Loucy (cell line): ENCODE measurements at regions not wholly inside any gene's neighbourhood (a gene's known extent, or its start where the extent isn't known, plus 50 kb on each side); places are given as distances from the start of the nearest gene placed in this dataset.
"Not testable (repeated sequence)": the region's sequence is repeated elsewhere in the genome, so short reads cannot be mapped to it uniquely, and the experiment has no call there.

Experiments used
- H2AFZ ChIP-seq: fragments of 200-600 bp; sonication (generic); 2 replicates; pipeline ENCODE4 v1.6.0; 2016; ENCODE audit warnings: antibody characterized with exemption, mild to moderate bottlenecking, low read length, moderate library complexity
- H3F3A ChIP-seq: fragments of 200-600 bp; 2 replicates; pipeline ENCODE4 v1.6.0; 2016; ENCODE audit warnings: antibody characterized with exemption, low read depth, mild to moderate bottlenecking
- H3K27me3 ChIP-seq: fragments of 200-600 bp; sonication (generic); 2 replicates; pipeline ENCODE4 v1.6.1; 2014; ENCODE audit warnings: low read length, mild to moderate bottlenecking; ENCODE audit not compliant: insufficient read depth, poor library complexity, severe bottlenecking
- H3K36me3 ChIP-seq: fragments of 200-600 bp; sonication (generic); 2 replicates; pipeline ENCODE4 v1.6.1; 2016; ENCODE audit warnings: low read length; ENCODE audit not compliant: insufficient read depth
- H3K4me1 ChIP-seq: fragments of 200-600 bp; sonication (generic); 2 replicates; pipeline ENCODE4 v1.5.1; 2014; ENCODE audit warnings: low read length, mild to moderate bottlenecking; ENCODE audit not compliant: insufficient read depth, poor library complexity, severe bottlenecking
- H3K4me2 ChIP-seq: fragments of 200-600 bp; sonication (generic); 2 replicates; pipeline ENCODE4 v1.6.0; 2014; ENCODE audit warnings: antibody characterized with exemption, low read length, low read depth, mild to moderate bottlenecking; ENCODE audit not compliant: poor library complexity, severe bottlenecking
- H3K4me3 ChIP-seq: fragments of 200-600 bp; sonication (generic); 2 replicates; pipeline ENCODE4 v1.5.1; 2014; ENCODE audit warnings: low read length, mild to moderate bottlenecking, mixed read lengths; ENCODE audit not compliant: poor library complexity, severe bottlenecking
- H3K79me2 ChIP-seq: fragments of 200-600 bp; sonication (generic); 2 replicates; pipeline ENCODE4 v1.6.1; 2014; ENCODE audit warnings: low read length; ENCODE audit not compliant: insufficient read depth
- H3K9ac ChIP-seq: fragments of 200-600 bp; sonication (generic); 2 replicates; pipeline ENCODE4 v1.6.0; 2014; ENCODE audit warnings: mild to moderate bottlenecking, low read depth, low read length, moderate library complexity; ENCODE audit not compliant: poor library complexity, severe bottlenecking
- H3K9me2 ChIP-seq: fragments of 200-600 bp; sonication (generic); replicated peaks from 2 replicates; pipeline ENCODE4 v1.6.1; 2016; ENCODE audit warnings: low read depth, low read length, mixed read lengths
- H3K9me3 ChIP-seq: fragments of 200-600 bp; sonication (generic); 2 replicates; pipeline ENCODE4 v1.6.1; 2014; ENCODE audit warnings: mild to moderate bottlenecking, antibody characterized with exemption, low read length, low read depth; ENCODE audit not compliant: insufficient read depth
- H4K20me1 ChIP-seq: fragments of 200-600 bp; sonication (generic); 2 replicates; pipeline ENCODE4 v1.6.0; 2014; ENCODE audit warnings: antibody characterized with exemption, low read length, mild to moderate bottlenecking; ENCODE audit not compliant: insufficient read depth, poor library complexity, severe bottlenecking

GRCh38 chr21:10409786-10410185 lies 111.6 kb upstream of the TPTE start:
- not testable (repeated sequence) for H3K9me3 ChIP-seq

GRCh38 chr21:10410354-10410929 lies 110.9 kb upstream of the TPTE start:
- H3F3A ChIP-seq, H3K9ac ChIP-seq, H3K9me3 ChIP-seq: not testable (repeated sequence)

More at GRCh38 chr21:10409786-10410185, 111.6 kb upstream of the TPTE start:
- not testable (repeated sequence) for H3K4me1 ChIP-seq, H3K9ac ChIP-seq, H3K4me2 ChIP-seq, H4K20me1 ChIP-seq, H3K79me2 ChIP-seq, H3K27me3 ChIP-seq, H3K9me2 ChIP-seq, H2AFZ ChIP-seq, H3K4me3 ChIP-seq, H3K36me3 ChIP-seq, H3F3A ChIP-seq

DNA sequence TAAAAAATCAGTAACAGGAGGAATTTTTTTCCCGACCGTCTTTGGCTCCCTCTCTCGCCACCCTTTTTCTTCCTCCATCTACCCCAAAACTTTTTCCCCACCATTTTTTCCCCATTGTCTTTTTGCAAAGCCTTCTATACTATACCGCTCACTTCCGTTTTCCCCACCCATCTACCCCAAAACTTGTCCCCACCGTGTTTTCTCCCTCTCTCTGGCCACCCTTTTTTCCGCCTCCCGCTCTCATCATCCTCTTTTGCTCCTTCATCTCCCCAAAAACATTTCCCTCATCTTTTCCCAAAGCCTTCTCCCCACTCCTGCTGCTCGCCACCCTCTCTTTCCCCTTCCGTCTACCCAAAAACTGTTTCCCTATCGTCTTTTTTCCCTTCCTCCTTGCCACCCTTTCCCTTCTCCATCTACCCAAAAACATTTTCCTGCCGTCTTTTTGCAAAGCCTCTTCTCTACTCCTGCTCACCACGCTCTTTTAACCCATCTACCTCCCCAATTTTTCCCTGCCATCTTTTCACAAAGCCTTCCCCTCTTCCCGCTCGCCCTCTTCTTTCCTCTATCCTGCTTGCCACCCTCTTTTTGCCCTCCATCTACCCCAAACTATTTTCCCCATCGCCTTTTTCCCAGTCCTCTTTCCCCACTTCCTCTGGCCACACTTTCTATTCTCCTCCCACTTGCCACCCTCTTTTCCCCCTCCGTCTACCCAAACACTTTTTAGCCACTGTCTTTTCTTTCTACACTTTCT lies 109.4 kb upstream of the TPTE start:
- not testable (repeated sequence) for H3K27me3 ChIP-seq, H3K9me3 ChIP-seq, H3K79me2 ChIP-seq, H3K9ac ChIP-seq, H3F3A ChIP-seq, H4K20me1 ChIP-seq, H3K36me3 ChIP-seq, H2AFZ ChIP-seq, H3K4me3 ChIP-seq, H3K4me1 ChIP-seq, H3K4me2 ChIP-seq, H3K9me2 ChIP-seq

More at GRCh38 chr21:10410354-10410929, 110.9 kb upstream of the TPTE start:
- not testable (repeated sequence) for H4K20me1 ChIP-seq, H3K9me2 ChIP-seq, H3K79me2 ChIP-seq, H3K27me3 ChIP-seq, H3K36me3 ChIP-seq, H3K4me2 ChIP-seq, H2AFZ ChIP-seq, H3K4me3 ChIP-seq, H3K4me1 ChIP-seq

GRCh38 chr21:10412928-10413246 lies 108.5 kb upstream of the TPTE start:
- not testable (repeated sequence) for H3K9me2 ChIP-seq, H3K4me3 ChIP-seq, H3K4me2 ChIP-seq, H3K4me1 ChIP-seq, H4K20me1 ChIP-seq, H3K9me3 ChIP-seq, H3F3A ChIP-seq, H2AFZ ChIP-seq, H3K79me2 ChIP-seq, H3K36me3 ChIP-seq, H3K27me3 ChIP-seq, H3K9ac ChIP-seq

DNA sequence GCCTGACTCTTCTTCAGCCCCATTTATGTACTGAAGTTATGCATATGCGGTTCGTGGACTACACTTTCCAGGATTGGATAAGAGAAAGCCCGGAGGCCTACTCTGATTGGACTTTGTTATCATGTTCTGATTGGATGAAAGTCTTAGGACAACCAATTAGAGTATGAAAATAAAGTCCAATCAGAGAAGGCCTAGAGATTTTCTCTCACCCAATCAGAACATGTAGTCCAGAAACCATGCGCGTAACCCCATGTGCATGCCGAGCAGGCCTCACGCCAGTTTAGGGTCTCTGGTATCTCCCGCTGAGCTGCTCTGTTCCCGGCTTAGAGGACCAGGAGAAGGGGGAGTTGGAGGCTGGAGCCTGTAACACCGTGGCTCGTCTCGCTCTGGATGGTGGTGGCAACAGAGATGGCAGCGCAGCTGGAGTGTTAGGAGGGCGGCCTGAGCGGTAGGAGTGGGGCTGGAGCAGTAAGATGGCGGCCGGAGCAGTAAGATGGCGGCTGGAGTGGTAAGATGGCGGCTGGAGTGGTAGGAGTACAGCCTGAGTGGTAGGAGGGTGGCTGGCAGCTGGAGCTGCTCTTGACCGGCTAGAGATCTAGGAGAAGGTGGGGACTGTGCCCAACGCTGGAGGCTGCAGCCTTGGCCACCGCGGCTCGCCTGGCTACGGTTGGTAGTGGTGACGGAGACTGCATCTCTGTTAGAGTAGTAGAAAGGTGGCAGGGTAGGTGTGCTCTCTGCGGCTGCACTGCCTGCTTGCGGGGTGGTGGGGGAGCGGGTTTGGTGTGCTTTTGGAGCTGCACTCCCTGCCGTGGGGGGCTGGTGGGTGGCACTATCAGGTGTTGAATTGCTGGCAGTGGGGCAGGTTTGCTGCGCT lies 107.9 kb upstream of the TPTE start:
- H3K4me2 ChIP-seq, H3K27me3 ChIP-seq, H4K20me1 ChIP-seq, H3K4me1 ChIP-seq, H3F3A ChIP-seq, H3K9me2 ChIP-seq, H3K79me2 ChIP-seq, H3K4me3 ChIP-seq, H3K9ac ChIP-seq, H3K36me3 ChIP-seq, H2AFZ ChIP-seq, H3K9me3 ChIP-seq: not testable (repeated sequence)

DNA sequence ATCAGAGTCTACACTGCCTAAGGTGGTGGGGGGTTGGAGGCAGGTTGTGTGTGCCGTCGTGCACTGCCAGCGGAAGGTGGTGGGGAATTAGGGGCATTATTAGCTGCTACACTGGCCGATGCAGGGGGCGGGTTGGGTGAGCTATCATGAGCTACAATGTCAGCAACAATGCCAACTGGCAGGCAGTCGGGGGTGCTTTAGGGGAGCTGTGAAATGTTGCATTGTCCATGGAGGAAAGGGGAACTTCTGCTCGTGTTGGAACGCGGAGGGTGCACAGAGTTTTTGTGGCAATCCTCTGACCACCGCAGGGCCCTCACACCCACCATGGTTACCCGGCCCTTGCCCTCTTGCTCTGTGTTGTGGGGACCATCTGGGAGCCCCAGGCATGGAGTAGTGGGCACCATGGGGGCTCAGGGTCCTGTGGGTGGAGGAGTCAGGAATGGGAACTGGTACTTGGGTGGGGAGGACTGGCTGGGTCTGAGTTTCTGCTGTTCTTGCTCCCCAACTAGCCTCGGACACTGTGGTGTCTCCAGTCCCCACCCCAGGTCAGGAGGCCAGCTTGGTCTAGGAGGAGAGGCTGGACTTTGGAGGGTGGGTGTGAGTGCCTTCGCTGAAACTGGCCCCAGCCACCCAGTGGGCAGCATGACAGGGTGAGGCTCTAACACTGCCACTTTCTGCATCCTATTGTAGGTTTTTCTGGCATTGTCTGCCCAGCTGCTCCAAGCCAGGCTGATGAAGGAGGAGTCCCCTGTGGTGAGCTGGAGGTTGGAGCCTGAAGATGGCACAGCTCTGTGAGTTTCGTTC lies 107.1 kb upstream of the TPTE start:
- not testable (repeated sequence) for H3K27me3 ChIP-seq, H4K20me1 ChIP-seq, H3K4me2 ChIP-seq, H2AFZ ChIP-seq, H3K9me2 ChIP-seq, H3K9ac ChIP-seq, H3F3A ChIP-seq, H3K79me2 ChIP-seq, H3K36me3 ChIP-seq, H3K4me1 ChIP-seq, H3K4me3 ChIP-seq
- peaks cover 10% of the 10 kb centered on the region for H3K9me3 ChIP-seq

DNA sequence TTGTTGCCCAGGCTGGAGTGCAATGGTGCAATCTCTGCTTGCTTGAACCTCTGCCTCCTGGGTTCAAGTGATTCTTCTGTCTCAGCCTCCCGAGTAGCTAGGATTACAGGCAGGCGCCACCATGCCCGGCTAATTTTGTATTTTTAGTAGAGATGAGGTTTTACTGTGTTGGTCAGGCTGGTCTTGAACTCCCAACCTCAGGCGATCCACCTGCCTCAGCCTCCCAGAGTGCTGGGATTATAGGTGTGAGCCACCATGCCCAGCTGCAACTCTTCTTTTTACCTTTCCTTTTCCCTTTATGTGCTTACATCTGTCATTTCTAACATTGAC lies 106.5 kb upstream of the TPTE start:
- H3K9ac ChIP-seq, H3K36me3 ChIP-seq, H3K4me2 ChIP-seq, H3K4me1 ChIP-seq, H3K4me3 ChIP-seq, H3K9me2 ChIP-seq, H4K20me1 ChIP-seq, H3F3A ChIP-seq, H3K27me3 ChIP-seq, H2AFZ ChIP-seq, H3K79me2 ChIP-seq: not testable (repeated sequence)
- H3K9me3 ChIP-seq: peaks cover 10% of the 10 kb centered on the region
